ENCODE measurements at regions not wholly inside any gene's neighbourhood (a gene's known extent, or its start where the extent isn't known, plus 50 kb on each side); places are given as distances from the start of the nearest gene placed in this dataset.

DNA sequence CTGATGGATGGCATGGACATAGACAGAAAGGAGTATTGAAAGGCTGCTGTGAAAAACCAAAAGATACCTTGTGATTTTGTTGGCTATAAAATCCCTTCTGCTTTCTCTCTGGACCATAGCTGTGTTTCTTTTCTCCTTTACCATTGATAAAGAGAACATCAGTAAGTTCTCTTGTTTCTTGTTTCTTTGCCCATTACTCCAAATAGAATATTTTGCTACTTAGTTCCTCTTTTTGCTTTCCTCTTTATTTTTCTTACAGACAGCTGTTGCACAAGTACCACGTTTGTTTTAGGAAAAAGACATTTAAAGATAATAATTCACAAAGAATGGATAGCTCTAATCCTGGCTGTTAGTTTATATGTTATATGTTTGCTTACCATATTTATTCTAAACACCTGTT lies 1129.2 kb downstream of the DTWD2 start:
- no peak for DNase-seq
- Mint-ChIP-seq H3K4me1 (no peaks in the 10 kb centered on the region), H3K27ac (no peak overlapping the region), H3K27me3 (no peaks in the 10 kb centered on the region), H3K36me3 (ENCODE audit: low read depth) (no peaks in the 10 kb centered on the region), H3K4me3 (no peak overlapping the region)
- no peak for ATAC-seq
- no peaks in the 10 kb centered on the region for H3K9me3 ChIP-seq (ENCODE audit: control insufficient read depth, low read length, poor library complexity, severe bottlenecking)

GRCh38 chr5:117856713-117857112 lies 1131.6 kb downstream of the DTWD2 start:
- no peak for DNase-seq
- no peaks in the 10 kb centered on the region for H3K4me1 Mint-ChIP-seq
- no peaks in the 10 kb centered on the region for H3K36me3 Mint-ChIP-seq (ENCODE audit: low read depth)
- no peaks in the 10 kb centered on the region for H3K9me3 ChIP-seq (ENCODE audit: control insufficient read depth, low read length, poor library complexity, severe bottlenecking)
- no peak overlapping the region for H3K27ac Mint-ChIP-seq
- no peaks in the 10 kb centered on the region for H3K27me3 Mint-ChIP-seq
- H3K4me3 Mint-ChIP-seq = no peak overlapping the region
- no peak for ATAC-seq

GRCh38 chr5:117837786-117838185 lies 1150.6 kb downstream of the DTWD2 start:
- Mint-ChIP-seq H3K36me3 (ENCODE audit: low read depth) (no peaks in the 10 kb centered on the region), H3K4me3 (no peak overlapping the region), H3K27ac (no peak overlapping the region), H3K4me1 (no peaks in the 10 kb centered on the region), H3K27me3 (no peaks in the 10 kb centered on the region)
- no peak for DNase-seq
- no peak for ATAC-seq
- no peaks in the 10 kb centered on the region for H3K9me3 ChIP-seq (ENCODE audit: control insufficient read depth, low read length, poor library complexity, severe bottlenecking)

- Mint-ChIP-seq H3K4me1 (no peaks in the 10 kb centered on the region), H3K27ac (no peak overlapping the region), H3K36me3 (ENCODE audit: low read depth) (no peaks in the 10 kb centered on the region), H3K4me3 (no peak overlapping the region), H3K27me3 (no peaks in the 10 kb centered on the region)
- DNase-seq = no peak
- ATAC-seq = no peak
- no peaks in the 10 kb centered on the region for H3K9me3 ChIP-seq (ENCODE audit: control insufficient read depth, low read length, poor library complexity, severe bottlenecking)
These were observed 1154.7 kb downstream of the DTWD2 start for GRCh38 chr5:117833691-117834090.

DNA sequence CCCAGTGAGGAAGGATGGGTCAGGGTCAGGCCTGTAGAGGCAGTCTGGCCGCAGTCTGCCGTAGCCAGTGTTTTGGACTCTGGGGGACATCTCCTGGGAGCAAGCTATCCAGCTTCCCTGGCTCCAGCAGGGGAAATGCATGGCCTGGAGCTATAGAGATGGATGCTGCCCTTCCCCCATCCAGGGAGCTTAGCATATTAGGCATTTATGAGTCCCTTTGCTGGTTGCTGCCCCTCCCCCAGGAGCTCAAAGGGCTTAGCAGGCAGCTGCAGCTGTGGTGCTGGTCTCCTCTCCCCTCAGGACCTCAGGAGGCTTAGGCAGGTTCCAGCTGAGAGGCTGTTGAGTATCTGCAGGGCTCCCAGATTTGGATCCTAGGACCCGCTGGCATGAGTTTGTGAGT lies 1158.7 kb downstream of the DTWD2 start:
- no peaks in the 10 kb centered on the region for H3K36me3 Mint-ChIP-seq (ENCODE audit: low read depth)
- no peaks in the 10 kb centered on the region for H3K27me3 Mint-ChIP-seq
- DNase-seq = no peak
- no peak overlapping the region for H3K27ac Mint-ChIP-seq
- H3K9me3 ChIP-seq (ENCODE audit: control insufficient read depth, low read length, poor library complexity, severe bottlenecking) = no peaks in the 10 kb centered on the region
- H3K4me1 Mint-ChIP-seq = no peaks in the 10 kb centered on the region
- no peak for ATAC-seq
- no peak overlapping the region for H3K4me3 Mint-ChIP-seq

DNA sequence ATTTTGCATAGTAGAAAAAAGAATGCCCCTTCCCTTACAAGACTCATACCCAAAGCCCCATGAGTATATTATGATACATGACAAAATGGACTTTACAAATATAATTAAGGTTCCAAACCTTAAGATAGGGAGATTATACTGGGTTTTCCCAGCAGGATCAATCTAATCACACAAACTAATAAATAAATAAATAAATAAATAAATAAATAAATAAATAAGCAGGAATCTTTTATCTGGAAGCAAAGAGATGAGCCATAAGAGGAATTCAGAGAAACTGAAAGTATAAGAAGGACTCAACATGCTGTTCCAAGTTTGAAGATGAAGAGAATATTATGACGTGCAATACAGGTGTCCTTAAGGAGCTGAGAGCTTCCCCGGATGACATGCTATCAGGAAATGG lies 1174.5 kb downstream of the DTWD2 start:
- no peak overlapping the region for H3K27ac Mint-ChIP-seq
- no peaks in the 10 kb centered on the region for H3K36me3 Mint-ChIP-seq (ENCODE audit: low read depth)
- H3K4me1 Mint-ChIP-seq = no peaks in the 10 kb centered on the region
- no peak overlapping the region for H3K4me3 Mint-ChIP-seq
- no peaks in the 10 kb centered on the region for H3K27me3 Mint-ChIP-seq
- DNase-seq (no peak), ATAC-seq (no peak)
- H3K9me3 ChIP-seq (ENCODE audit: control insufficient read depth, low read length, poor library complexity, severe bottlenecking) = no peaks in the 10 kb centered on the region

DNA sequence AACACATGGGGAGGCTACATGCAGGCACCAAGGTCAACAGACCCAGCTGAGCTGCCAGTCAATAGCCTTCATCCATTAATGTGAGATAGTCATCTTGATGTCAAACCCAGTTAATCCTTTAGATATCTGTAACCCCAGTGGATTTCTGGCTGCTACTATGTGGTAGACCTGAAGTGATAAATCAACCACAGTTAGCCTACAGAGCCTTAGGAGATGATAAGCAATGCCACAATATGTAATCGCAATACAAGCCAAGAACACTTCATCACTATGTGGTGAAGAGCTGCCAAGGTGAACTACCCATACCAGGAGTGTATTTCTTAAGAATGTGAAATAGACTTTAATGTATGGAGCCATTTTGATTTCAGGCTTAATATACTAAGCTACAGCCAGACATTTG lies 1175.5 kb downstream of the DTWD2 start:
- no peak overlapping the region for H3K4me3 Mint-ChIP-seq
- H3K27me3 Mint-ChIP-seq = no peaks in the 10 kb centered on the region
- DNase-seq (no peak), ATAC-seq (no peak)
- no peak overlapping the region for H3K27ac Mint-ChIP-seq
- H3K36me3 Mint-ChIP-seq (ENCODE audit: low read depth) = no peaks in the 10 kb centered on the region
- H3K9me3 ChIP-seq (ENCODE audit: control insufficient read depth, low read length, poor library complexity, severe bottlenecking) = no peaks in the 10 kb centered on the region
- H3K4me1 Mint-ChIP-seq = no peaks in the 10 kb centered on the region

DNA sequence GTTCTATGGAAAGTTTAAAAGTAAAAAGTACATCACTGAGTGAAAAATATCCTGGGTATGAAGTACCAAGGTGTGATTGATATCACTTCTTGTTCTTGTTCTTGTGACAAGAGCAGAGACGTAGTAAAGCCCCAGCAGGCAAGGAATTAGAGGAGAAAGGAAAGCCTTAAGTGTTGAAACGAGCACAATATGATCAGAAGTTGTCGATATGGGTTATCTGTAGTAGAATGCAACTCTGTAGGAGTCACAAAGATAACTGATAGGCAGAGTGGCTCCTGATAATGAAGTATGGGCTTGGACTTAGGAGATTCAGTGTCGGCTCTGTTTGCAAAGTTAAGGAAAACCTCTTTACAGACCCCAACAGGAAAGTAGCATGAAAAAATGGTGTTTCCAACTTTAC lies 1179.1 kb downstream of the DTWD2 start:
- no peaks in the 10 kb centered on the region for H3K4me1 Mint-ChIP-seq

GRCh38 chr5:117805058-117805457 lies 1183.3 kb downstream of the DTWD2 start:
- ATAC-seq (no peak), DNase-seq (no peak)
- Mint-ChIP-seq H3K27ac (no peak overlapping the region), H3K27me3 (no peaks in the 10 kb centered on the region), H3K4me3 (no peak overlapping the region), H3K4me1 (no peaks in the 10 kb centered on the region), H3K36me3 (ENCODE audit: low read depth) (no peaks in the 10 kb centered on the region)
- H3K9me3 ChIP-seq (ENCODE audit: control insufficient read depth, low read length, poor library complexity, severe bottlenecking) = no peaks in the 10 kb centered on the region

More for the DNA sequence above, 1179.1 kb downstream of the DTWD2 start:
- H3K27me3 Mint-ChIP-seq = no peaks in the 10 kb centered on the region
- H3K4me3 Mint-ChIP-seq = no peak overlapping the region
- no peak overlapping the region for H3K27ac Mint-ChIP-seq
- no peak for DNase-seq
- H3K36me3 Mint-ChIP-seq (ENCODE audit: low read depth) = no peaks in the 10 kb centered on the region
- no peak for ATAC-seq
- H3K9me3 ChIP-seq (ENCODE audit: control insufficient read depth, low read length, poor library complexity, severe bottlenecking) = no peaks in the 10 kb centered on the region

- H3K27ac Mint-ChIP-seq = no peak overlapping the region
- H3K4me3 Mint-ChIP-seq = no peak overlapping the region
- no peaks in the 10 kb centered on the region for H3K4me1 Mint-ChIP-seq
- ATAC-seq (no peak), DNase-seq (no peak)
- no peaks in the 10 kb centered on the region for H3K36me3 Mint-ChIP-seq (ENCODE audit: low read depth)
- H3K27me3 Mint-ChIP-seq = no peaks in the 10 kb centered on the region
- H3K9me3 ChIP-seq (ENCODE audit: control insufficient read depth, low read length, poor library complexity, severe bottlenecking) = no peaks in the 10 kb centered on the region
These were observed 1184.8 kb downstream of the DTWD2 start for GRCh38 chr5:117803533-117803932.

- Mint-ChIP-seq H3K27ac (no peak overlapping the region), H3K36me3 (ENCODE audit: low read depth) (no peaks in the 10 kb centered on the region), H3K27me3 (no peaks in the 10 kb centered on the region), H3K4me3 (no peak overlapping the region), H3K4me1 (no peaks in the 10 kb centered on the region)
- H3K9me3 ChIP-seq (ENCODE audit: control insufficient read depth, low read length, poor library complexity, severe bottlenecking) = no peaks in the 10 kb centered on the region
- no peak for ATAC-seq
- no peak for DNase-seq
These were observed 1186.8 kb downstream of the DTWD2 start for GRCh38 chr5:117801583-117801982.

- ATAC-seq = no peak
These were observed 1188.1 kb downstream of the DTWD2 start for GRCh38 chr5:117800261-117800660.

DNA sequence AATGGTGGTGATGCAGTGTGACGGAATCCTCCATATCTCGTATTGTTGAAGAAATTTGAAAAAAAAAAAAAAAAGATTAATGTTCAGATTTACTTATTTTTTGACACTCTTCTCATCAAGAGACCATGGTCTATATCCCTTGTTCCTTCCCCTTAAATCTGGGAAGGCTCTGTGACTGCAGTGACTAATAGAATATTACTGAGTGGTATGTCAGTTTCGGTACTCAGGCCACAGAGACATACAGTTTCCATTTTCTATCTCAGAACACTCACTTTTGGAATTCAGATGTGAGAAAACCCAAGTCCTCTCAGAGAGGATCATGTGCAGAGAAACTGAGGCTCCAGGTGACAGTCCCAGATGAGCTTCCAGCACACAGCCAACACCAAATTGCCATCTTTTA lies 1193.5 kb downstream of the DTWD2 start:
- Mint-ChIP-seq H3K36me3 (ENCODE audit: low read depth) (no peaks in the 10 kb centered on the region), H3K27ac (no peak overlapping the region), H3K4me3 (no peak overlapping the region), H3K27me3 (no peaks in the 10 kb centered on the region), H3K4me1 (no peaks in the 10 kb centered on the region)
- DNase-seq (no peak), ATAC-seq (no peak)
- H3K9me3 ChIP-seq (ENCODE audit: control insufficient read depth, low read length, poor library complexity, severe bottlenecking) = no peaks in the 10 kb centered on the region

More at GRCh38 chr5:117800261-117800660, 1188.1 kb downstream of the DTWD2 start:
- H3K27ac Mint-ChIP-seq = no peak overlapping the region
- H3K27me3 Mint-ChIP-seq = no peaks in the 10 kb centered on the region
- DNase-seq = no peak
- H3K9me3 ChIP-seq (ENCODE audit: control insufficient read depth, low read length, poor library complexity, severe bottlenecking) = no peaks in the 10 kb centered on the region
- H3K4me1 Mint-ChIP-seq = no peaks in the 10 kb centered on the region
- H3K4me3 Mint-ChIP-seq = no peak overlapping the region
- H3K36me3 Mint-ChIP-seq (ENCODE audit: low read depth) = no peaks in the 10 kb centered on the region

DNA sequence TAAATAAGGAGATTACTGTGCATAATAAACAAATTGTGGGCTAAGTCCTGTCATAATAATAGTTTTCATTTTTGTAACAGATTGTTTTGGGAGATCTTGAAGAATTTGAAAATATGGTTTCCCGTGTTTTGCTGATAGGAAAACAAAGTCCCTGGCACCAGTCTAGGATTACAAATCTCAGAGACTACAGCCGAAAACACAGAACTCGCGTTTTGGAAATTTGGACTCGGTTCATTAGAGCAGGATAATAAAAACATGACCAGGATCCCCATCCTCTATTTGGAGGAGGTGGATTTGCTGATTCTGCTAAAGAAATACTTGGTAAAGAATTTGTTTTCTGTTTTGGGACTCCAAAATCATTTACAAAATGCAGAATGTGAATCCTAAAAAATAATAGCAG lies 1194.4 kb downstream of the DTWD2 start:
- H3K9me3 ChIP-seq (ENCODE audit: control insufficient read depth, low read length, poor library complexity, severe bottlenecking) = no peaks in the 10 kb centered on the region
- no peaks in the 10 kb centered on the region for H3K36me3 Mint-ChIP-seq (ENCODE audit: low read depth)
- H3K27ac Mint-ChIP-seq = no peak overlapping the region
- no peaks in the 10 kb centered on the region for H3K27me3 Mint-ChIP-seq
- no peak for DNase-seq
- ATAC-seq = no peak
- no peaks in the 10 kb centered on the region for H3K4me1 Mint-ChIP-seq
- no peak overlapping the region for H3K4me3 Mint-ChIP-seq

- no peak overlapping the region for H3K27ac Mint-ChIP-seq
- no peak for ATAC-seq
- no peaks in the 10 kb centered on the region for H3K4me1 Mint-ChIP-seq
These were observed 1195.9 kb downstream of the DTWD2 start for GRCh38 chr5:117792476-117792875.

More at GRCh38 chr5:117792476-117792875, 1195.9 kb downstream of the DTWD2 start:
- Mint-ChIP-seq H3K36me3 (ENCODE audit: low read depth) (no peaks in the 10 kb centered on the region), H3K4me3 (no peak overlapping the region), H3K27me3 (no peaks in the 10 kb centered on the region)
- H3K9me3 ChIP-seq (ENCODE audit: control insufficient read depth, low read length, poor library complexity, severe bottlenecking) = no peaks in the 10 kb centered on the region
- DNase-seq = no peak

Measured in T-helper 17 cell (primary cell).